GM12872 (cell line): ENCODE measurements at regions not wholly inside any gene's neighbourhood (a gene's known extent, or its start where the extent isn't known, plus 50 kb on each side); places are given as distances from the start of the nearest gene placed in this dataset.

ENCODE experiments used
- TF ChIP-seq, protein P1 (sequence below): IDR thresholded peaks from 3 replicates; pipeline ENCODE4 v1.5.1; 2011; ENCODE audit warnings: low read depth, mild to moderate bottlenecking, low read length, moderate library complexity; ENCODE audit not compliant: insufficient read depth

- TF ChIP-seq, protein P1, sequence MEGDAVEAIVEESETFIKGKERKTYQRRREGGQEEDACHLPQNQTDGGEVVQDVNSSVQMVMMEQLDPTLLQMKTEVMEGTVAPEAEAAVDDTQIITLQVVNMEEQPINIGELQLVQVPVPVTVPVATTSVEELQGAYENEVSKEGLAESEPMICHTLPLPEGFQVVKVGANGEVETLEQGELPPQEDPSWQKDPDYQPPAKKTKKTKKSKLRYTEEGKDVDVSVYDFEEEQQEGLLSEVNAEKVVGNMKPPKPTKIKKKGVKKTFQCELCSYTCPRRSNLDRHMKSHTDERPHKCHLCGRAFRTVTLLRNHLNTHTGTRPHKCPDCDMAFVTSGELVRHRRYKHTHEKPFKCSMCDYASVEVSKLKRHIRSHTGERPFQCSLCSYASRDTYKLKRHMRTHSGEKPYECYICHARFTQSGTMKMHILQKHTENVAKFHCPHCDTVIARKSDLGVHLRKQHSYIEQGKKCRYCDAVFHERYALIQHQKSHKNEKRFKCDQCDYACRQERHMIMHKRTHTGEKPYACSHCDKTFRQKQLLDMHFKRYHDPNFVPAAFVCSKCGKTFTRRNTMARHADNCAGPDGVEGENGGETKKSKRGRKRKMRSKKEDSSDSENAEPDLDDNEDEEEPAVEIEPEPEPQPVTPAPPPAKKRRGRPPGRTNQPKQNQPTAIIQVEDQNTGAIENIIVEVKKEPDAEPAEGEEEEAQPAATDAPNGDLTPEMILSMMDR: no peak
Observed at GRCh38 chr3:8343058-8343457, 158.6 kb upstream of the LMCD1 start.

GRCh38 chr3:8345398-8345797, 156.2 kb upstream of the LMCD1 start:
- TF ChIP-seq, protein P1: no peak

GRCh38 chr3:8348076-8348475, 153.5 kb upstream of the LMCD1 start:
- TF ChIP-seq, protein P1: no peak

GRCh38 chr3:8352475-8352874, 149.1 kb upstream of the LMCD1 start:
- TF ChIP-seq, protein P1: no peak

DNA sequence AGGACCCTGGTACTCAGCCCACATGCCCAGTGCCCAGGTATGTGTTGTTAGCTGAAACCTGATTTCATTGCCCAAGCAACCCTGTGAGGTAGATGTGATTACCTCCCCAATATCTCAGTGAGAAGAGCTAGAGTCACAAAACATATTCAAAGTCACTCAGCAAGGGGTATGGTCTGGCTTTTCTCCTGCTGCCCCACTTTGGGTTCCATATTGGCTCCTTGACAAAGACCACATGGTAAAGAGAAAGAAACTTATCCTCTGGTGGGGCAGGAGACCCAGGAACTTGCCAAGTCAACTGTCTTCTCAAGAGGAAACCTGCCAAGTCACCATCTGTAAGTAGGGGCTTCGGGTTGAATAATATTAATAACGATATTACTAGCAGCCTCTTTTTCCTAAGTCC, 148.3 kb upstream of the LMCD1 start:
- TF ChIP-seq, protein P1: no peak

GRCh38 chr3:8355346-8355745, 146.3 kb upstream of the LMCD1 start:
- TF ChIP-seq, protein P1: no peak

GRCh38 chr3:8357859-8358258, 143.8 kb upstream of the LMCD1 start:
- TF ChIP-seq, protein P1: no peak

DNA sequence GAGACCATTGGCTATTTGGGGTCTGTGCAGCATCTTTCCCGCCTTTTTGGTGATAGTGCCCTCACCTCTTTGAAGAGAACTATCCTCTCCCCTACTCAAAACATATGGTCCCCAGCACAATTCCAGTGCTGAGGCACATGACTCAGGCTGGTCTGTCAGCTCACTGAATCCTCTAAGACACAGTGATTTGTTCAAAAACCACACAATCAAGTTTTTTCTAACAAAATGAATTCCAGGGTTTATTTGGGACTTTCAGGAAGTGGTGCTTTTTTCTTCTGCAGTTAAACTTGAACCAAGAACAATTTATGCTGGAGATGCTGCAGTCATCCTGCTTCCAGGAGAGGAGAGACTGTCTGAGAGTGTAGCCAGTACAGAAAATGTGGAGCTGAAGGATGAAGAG, 142.5 kb upstream of the LMCD1 start:
- TF ChIP-seq, protein P1: no peak
